ENCODE measurements at regions not wholly inside any gene's neighbourhood (a gene's known extent, or its start where the extent isn't known, plus 50 kb on each side); places are given as distances from the start of the nearest gene placed in this dataset.

- no peak overlapping the region for H3K9ac ChIP-seq
- H3K4me2 ChIP-seq: no peak overlapping the region
- no peaks in the 10 kb centered on the region for H3K9me2 ChIP-seq
- no peaks in the 10 kb centered on the region for H3K27me3 ChIP-seq (ENCODE audit: insufficient read depth)
- POLR2A ChIA-PET: no interaction called here
- 24% methylated on average over 3 of the region's 4 CpGs for WGBS (ENCODE audit: low lambda C conversion rate)
- CTCF ChIA-PET: interaction anchor here (1.5 kb wide), 1 partner anchor 11 kb away, joined by 5 read pairs; no protein-coding TSS in a partner anchor
- no peaks in the 10 kb centered on the region for H3K79me2 ChIP-seq (ENCODE audit: insufficient read depth)
- no peaks in the 10 kb centered on the region for H3K4me1 ChIP-seq (ENCODE audit: control insufficient read depth in 1 of 2, insufficient read depth in 2 of 2, low read depth in 1 of 2, low read length in 1 of 2)
- no peak overlapping the region for H3K4me3 ChIP-seq (ENCODE audit: low read depth in 2 of 2, low read length in 1 of 2)
- no peaks in the 10 kb centered on the region for H3K36me3 ChIP-seq (replicated peaks in 1 of 2; ENCODE audit: control insufficient read depth in 1 of 2, insufficient read depth in 2 of 2, low read length in 1 of 2)
- no peaks in the 10 kb centered on the region for H3F3A ChIP-seq (replicated peaks; ENCODE audit: insufficient read depth)
- no peak overlapping the region for H3K27ac ChIP-seq (ENCODE audit: low read depth in 2 of 2, low read length in 1 of 2)
- TF ChIP-seq YY1 (IDR thresholded peaks at IDR 0.05; ENCODE audit: low read depth) (no peak), ZBTB33 (IDR thresholded peaks at IDR 0.05; ENCODE audit: borderline replicate concordance, low read depth) (no peak), NFIC (IDR thresholded peaks at IDR 0.05; ENCODE audit: borderline replicate concordance) (no peak), RAD21 (IDR thresholded peaks at IDR 0.05; ENCODE audit: low read length) (no peak), GABPA (IDR thresholded peaks at IDR 0.05; ENCODE audit: low read depth) (no peak), TEAD4 (IDR thresholded peaks at IDR 0.05; ENCODE audit: borderline replicate concordance, insufficient read depth) (no peak), TAF1 (IDR thresholded peaks at IDR 0.05; ENCODE audit: borderline replicate concordance, low read depth, low read length) (no peak), PBX3 (IDR thresholded peaks at IDR 0.05) (no peak), RXRA (IDR thresholded peaks at IDR 0.05; ENCODE audit: borderline replicate concordance, low read depth) (no peak), MAX (IDR thresholded peaks at IDR 0.05; ENCODE audit: low read depth) (no peak), EZH2phosphoT487 (IDR thresholded peaks at IDR 0.05; ENCODE audit: borderline replicate concordance, low read depth) (no peak), MXI1 (IDR thresholded peaks at IDR 0.05; ENCODE audit: low read depth, low read length) (no peak), REST (IDR thresholded peaks at IDR 0.05; ENCODE audit: low read depth, low read length) (no peak), FOSL2 (IDR thresholded peaks at IDR 0.05; ENCODE audit: borderline replicate concordance, low read depth) (no peak), FOXM1 (IDR thresholded peaks at IDR 0.05; ENCODE audit: low read depth) (no peak), RCOR1 (IDR thresholded peaks at IDR 0.05; ENCODE audit: low read length) (no peak), GATA2 (CRISPR knock-in tag; IDR thresholded peaks at IDR 0.05) (no peak), MEF2A (IDR thresholded peaks at IDR 0.05; ENCODE audit: borderline replicate concordance, low read depth) (no peak)
- H2AFZ ChIP-seq (ENCODE audit: low read depth): no peak overlapping the region
- no peaks in the 10 kb centered on the region for H4K20me1 ChIP-seq (ENCODE audit: insufficient read depth)
- no peak for DNase-seq
- no peaks in the 10 kb centered on the region for H3K9me3 ChIP-seq
Measured at GRCh38 chr1:213385806-213386324, 334.8 kb downstream of the RPS6KC1 start.

All from SK-N-SH (cell line).